IMR-90 (cell line): ENCODE measurements at regions not wholly inside any gene's neighbourhood (a gene's known extent, or its start where the extent isn't known, plus 50 kb on each side); places are given as distances from the start of the nearest gene placed in this dataset.

Source experiments
- ATAC-seq: fragments of 200-7000 bp; cut with Tn5 transposase; 2 replicates; pipeline ENCODE4 v1.9.1; 2020; ENCODE audit warnings: low read depth, mild to moderate bottlenecking, moderate library complexity
- BruUV-seq: library from RNA; stranded (reverse); fragments of 400-500 nt; replicated peaks from 2 replicates; lab custom pipeline; 2021; lab: Mats Ljungman, UMichigan
- CTCF ChIA-PET: fragments of 300-600 bp; formaldehyde crosslinking; extraction: SDS; loops from one replicate; lab custom pipeline; 2021; ENCODE audit warnings: antibody characterized with exemption; lab: Yijun Ruan, JAX
- POLR2A ChIA-PET: fragments of 300-600 bp; sonication (Branson Sonifier 250); formaldehyde crosslinking; loops from one replicate; lab custom pipeline; 2022; ENCODE audit warnings: antibody characterized with exemption; ENCODE audit not compliant: unreplicated experiment; lab: Charles Lee
- DNase-seq: peaks from one replicate; pipeline ENCODE4 v3.0.0; 2013
- H2AFZ ChIP-seq: replicated peaks from 2 replicates; pipeline ENCODE3; 2013; ENCODE audit warnings: low read length, mild to moderate bottlenecking; ENCODE audit not compliant: poor library complexity
- H2AK5ac ChIP-seq: 2 replicates; pipeline ENCODE4 v1.6.1; 2013; ENCODE audit warnings: low read depth, low read length, inconsistent platforms
- H2AK9ac ChIP-seq: replicated peaks from 2 replicates; pipeline ENCODE3; 2013; ENCODE audit warnings: mild to moderate bottlenecking, low read depth, low read length, moderate library complexity; ENCODE audit not compliant: poor library complexity
- H2BK120ac ChIP-seq: 2 replicates; pipeline ENCODE4 v1.6.1; 2013; ENCODE audit warnings: low read depth, low read length, inconsistent platforms
- H2BK15ac ChIP-seq: 3 replicates; pipeline ENCODE4 v1.6.1; 2013; ENCODE audit warnings: low read depth, low read length, inconsistent platforms
- H2BK20ac ChIP-seq: 2 replicates; pipeline ENCODE4 v1.6.1; 2013; ENCODE audit warnings: low read depth, mild to moderate bottlenecking, inconsistent platforms, low read length, moderate library complexity
- H2BK5ac ChIP-seq: 2 replicates; pipeline ENCODE4 v1.6.1; 2013; ENCODE audit warnings: mild to moderate bottlenecking, low read depth, low read length, inconsistent platforms; ENCODE audit not compliant: poor library complexity, severe bottlenecking
- H3K14ac ChIP-seq: replicated peaks from 2 replicates; pipeline ENCODE4 v1.6.1; 2013; ENCODE audit warnings: low read depth, low read length, inconsistent platforms
- H3K18ac ChIP-seq: 2 replicates; pipeline ENCODE4 v1.6.1; 2013; ENCODE audit warnings: low read depth, low read length, control low read depth
- H3K23ac ChIP-seq: 2 replicates; pipeline ENCODE4 v1.6.1; 2013; ENCODE audit warnings: low read depth, low read length, inconsistent platforms
- H3K27ac ChIP-seq: 2 replicates; pipeline ENCODE4 v1.5.1; 2013; ENCODE audit warnings: mild to moderate bottlenecking, control low read depth, low read length; ENCODE audit not compliant: insufficient read depth
- H3K27me3 ChIP-seq: 2 replicates; pipeline ENCODE4 v1.6.1; 2013; ENCODE audit warnings: low read length; ENCODE audit not compliant: control insufficient read depth, insufficient read depth
- H3K36me3 ChIP-seq: 2 replicates; pipeline ENCODE4 v1.6.1; 2013; ENCODE audit warnings: low read length, mixed read lengths; ENCODE audit not compliant: control insufficient read depth, insufficient read depth
- H3K4ac ChIP-seq: 2 replicates; pipeline ENCODE4 v1.6.1; 2013; ENCODE audit warnings: low read depth, low read length, inconsistent platforms
- H3K4me1 ChIP-seq: 2 replicates; pipeline ENCODE4 v1.6.1; 2013; ENCODE audit warnings: low read length, mixed read lengths; ENCODE audit not compliant: control insufficient read depth, insufficient read depth
- H3K4me2 ChIP-seq: 2 replicates; pipeline ENCODE4 v1.6.1; 2013; ENCODE audit warnings: low read depth, mild to moderate bottlenecking, control low read depth, low read length, moderate library complexity
- H3K4me3 ChIP-seq: 2 replicates; pipeline ENCODE4 v1.5.1; 2013; ENCODE audit warnings: low read depth, mild to moderate bottlenecking, control low read depth, low read length, moderate library complexity; ENCODE audit not compliant: insufficient read depth
- H3K56ac ChIP-seq: 2 replicates; pipeline ENCODE4 v1.6.1; 2013; ENCODE audit warnings: low read length, inconsistent platforms; ENCODE audit not compliant: insufficient read depth; ENCODE audit errors: extremely low read depth
- H3K79me1 ChIP-seq, 2 experiments: 2 replicates each; pipeline ENCODE4 v1.6.1; 2013; ENCODE audit warnings: low read length in 2 of 2, inconsistent platforms in 1 of 2, low read depth in 1 of 2
- H3K9ac ChIP-seq: 2 replicates; pipeline ENCODE4 v1.6.1; 2013; ENCODE audit warnings: low read depth, low read length, control low read depth
- H3K9me1 ChIP-seq: 2 replicates; pipeline ENCODE4 v1.6.1; 2013; ENCODE audit warnings: low read length, inconsistent platforms; ENCODE audit not compliant: insufficient read depth
- H3K9me3 ChIP-seq: 2 replicates; pipeline ENCODE4 v1.6.1; 2013; ENCODE audit warnings: low read length; ENCODE audit not compliant: control insufficient read depth, insufficient read depth
- H4K20me1 ChIP-seq: 2 replicates; pipeline ENCODE4 v1.6.1; 2013; ENCODE audit warnings: low read length, inconsistent platforms; ENCODE audit not compliant: insufficient read depth
- H4K5ac ChIP-seq: 2 replicates; pipeline ENCODE4 v1.6.1; 2013; ENCODE audit warnings: mild to moderate bottlenecking, low read depth, low read length, control low read depth
- H4K8ac ChIP-seq, 2 experiments: 2 replicates each; pipeline ENCODE4 v1.6.1; 2013; ENCODE audit warnings: low read depth in 2 of 2, low read length in 2 of 2, control low read depth in 1 of 2, inconsistent platforms in 1 of 2
- H4K91ac ChIP-seq: 2 replicates; pipeline ENCODE4 v1.6.1; 2013; ENCODE audit warnings: low read depth, low read length, inconsistent platforms; ENCODE audit not compliant: insufficient read depth
- BHLHE40 ChIP-seq: fragments of 150-350 bp; IDR thresholded peaks from 2 replicates; pipeline ENCODE4 v1.6.1; 2016; ENCODE audit warnings: mild to moderate bottlenecking, low read depth, low read length
- CEBPB ChIP-seq: IDR thresholded peaks from 2 replicates; pipeline ENCODE4 v1.6.1; 2012; ENCODE audit warnings: low read depth, low read length, improper control_type of control experiment
- CHD1 ChIP-seq: IDR thresholded peaks from 2 replicates; pipeline ENCODE4 v1.6.1; 2012; ENCODE audit warnings: low read depth, low read length, improper control_type of control experiment
- CTCF ChIP-seq: conservative IDR thresholded peaks from 2 replicates; pipeline ENCODE4 v1.5.1; 2012; ENCODE audit warnings: mild to moderate bottlenecking, low read depth, low read length, improper control_type of control experiment
- SMC3 ChIP-seq: fragments of 150-350 bp; IDR thresholded peaks from 2 replicates; pipeline ENCODE4 v1.6.1; 2016; ENCODE audit warnings: low read depth, mild to moderate bottlenecking, antibody characterized with exemption, low read length, moderate library complexity
- USF2 ChIP-seq: fragments of 150-350 bp; IDR thresholded peaks from 2 replicates; pipeline ENCODE4 v1.6.1; 2017; ENCODE audit warnings: mild to moderate bottlenecking, antibody characterized with exemption, low read length, low read depth
- WGBS, 2 experiments: methylation state at CpG; one replicate each; pipeline versions ENCODE4 v1.1.5 to v1.1.7; 2013; ENCODE audit warnings: missing lambda C conversion rate in 2 of 2; ENCODE audit not compliant: insufficient read length in 1 of 2; ENCODE audit errors: extremely low coverage in 2 of 2; 5-methylcytosine and 5-hydroxymethylcytosine counted together
- dilution Hi-C: fragments of 300-500 bp; cut with HindIII; formaldehyde crosslinking; loops from one replicate; pipeline ENCODE4 v1.14.3; 2018; ENCODE audit warnings: low sequenced_read_pairs; ENCODE audit not compliant: unreplicated experiment
- in situ Hi-C: fragments of 300-500 bp; cut with MboI; formaldehyde crosslinking; loops from 3 replicates; pipeline ENCODE4 v1.14.3; 2019; ENCODE audit warnings: low sequenced_read_pairs, inconsistent platforms, mixed read lengths
- intact Hi-C: fragments of 100-400 bp; cut with micrococcal nuclease; formaldehyde crosslinking; loops from 2 replicates; pipeline ENCODE4 v1.10.0; 2022

GRCh38 chr3:170740726-170741591 lies 129.0 kb downstream of the RPL22L1 start:
- H3K4me1 ChIP-seq = peaks cover 22% of the 10 kb centered on the region
- H3K79me1 ChIP-seq = no peaks in the 10 kb centered on the region
- H3K4ac ChIP-seq = peak overlapping the region; percentile 92
- no peak overlapping the region for H3K4me3 ChIP-seq
- H3K9me1 ChIP-seq = peaks cover 3% of the 10 kb centered on the region
- H3K56ac ChIP-seq = peak overlapping the region; percentile 55; the same call in 1 of the 2 replicates
- H2BK5ac ChIP-seq = peak overlapping the region; percentile 79
- H2BK20ac ChIP-seq = peak overlapping the region; percentile 80
- CTCF ChIA-PET = interaction anchor here (0.9 to 1.7 kb wide), 2 partner anchors 10 to 13 kb away, joined by 3 to 8 read pairs; no protein-coding TSS in a partner anchor
- H3K36me3 ChIP-seq = no peaks in the 10 kb centered on the region
- no peaks in the 10 kb centered on the region for H3K9me3 ChIP-seq
- H4K91ac ChIP-seq = peak overlapping the region; percentile 87
- peak overlapping the region; percentile 76 to 87 for H4K8ac ChIP-seq
- intact Hi-C loops = loop anchor here (2.0 kb wide), 1 partner anchor 14 kb away; no protein-coding TSS in a partner anchor
- TF ChIP-seq CEBPB (peak; percentile 36; the same call in 1 of the 2 replicates), CTCF (no peak), BHLHE40 (peak; percentile 53; the same call in 1 of the 2 replicates), SMC3 (no peak), CHD1 (no peak), USF2 (peak; percentile 58; the same call in 1 of the 2 replicates)
- POLR2A ChIA-PET = interaction anchor here (0.9 to 1.2 kb wide), 2 partner anchors 61 to 69 kb away, joined by 4 read pairs; no protein-coding TSS in a partner anchor
- H3K23ac ChIP-seq = peak overlapping the region; percentile 61
- H2BK15ac ChIP-seq = peak overlapping the region; percentile 85; the same call in 2 of the 3 replicates
- H4K20me1 ChIP-seq = no peaks in the 10 kb centered on the region
- peak overlapping the region; percentile 57 for H3K9ac ChIP-seq
- peak overlapping the region; percentile 61 for H3K14ac ChIP-seq
- H3K27me3 ChIP-seq = no peaks in the 10 kb centered on the region
- dilution Hi-C loops = no loop called here
- H2AFZ ChIP-seq = peak overlapping the region; percentile 71
- ATAC-seq = peak; percentile 54
- H3K18ac ChIP-seq = peak overlapping the region; percentile 89
- no CpG with 5 or more reads among the region's 10 CpGs for WGBS, 2 experiments
- H4K5ac ChIP-seq = peak overlapping the region; percentile 96
- H2BK120ac ChIP-seq = peak overlapping the region; percentile 91
- H3K27ac ChIP-seq = peak overlapping the region; percentile 88
- peak overlapping the region; percentile 33; the same call in 1 of the 2 replicates for H3K4me2 ChIP-seq
- in situ Hi-C loops = no loop called here
- peak overlapping the region; percentile 84 for H2AK9ac ChIP-seq
- H2AK5ac ChIP-seq = peak overlapping the region; percentile 86; the same call in 1 of the 2 replicates
- BruUV-seq = no TSS peak
- peak; percentile 72 for DNase-seq
